WTC11 (cell line): ENCODE measurements at regions not wholly inside any gene's neighbourhood (a gene's known extent, or its start where the extent isn't known, plus 50 kb on each side); places are given as distances from the start of the nearest gene placed in this dataset.
"Not testable (repeated sequence)": the region's sequence is repeated elsewhere in the genome, so short reads cannot be mapped to it uniquely, and the experiment has no call there.

Experiments
- CREM ChIP-seq: sonication (generic); formaldehyde crosslinking; IDR thresholded peaks from 2 replicates; pipeline ENCODE4 v1.8.1; 2022; ENCODE audit warnings: mild to moderate bottlenecking, missing genetic modification reagents, moderate library complexity
- CTCF ChIP-seq: fragments of 200-600 bp; IDR thresholded peaks from 2 replicates; pipeline ENCODE4 v1.8.0; 2022; ENCODE audit warnings: antibody characterized with exemption
- FOXP4 ChIP-seq: sonication (generic); formaldehyde crosslinking; IDR thresholded peaks from 2 replicates; pipeline ENCODE4 v1.8.0; 2022; ENCODE audit warnings: mild to moderate bottlenecking, missing genetic modification reagents
- JAZF1 ChIP-seq: fragments of 250-450 bp; sonication (Bioruptor Pico); IDR thresholded peaks from 2 replicates; pipeline ENCODE4 v1.9.0; 2021; ENCODE audit warnings: moderate library complexity, mild to moderate bottlenecking, inconsistent platforms
- JUN ChIP-seq: sonication (generic); formaldehyde crosslinking; IDR thresholded peaks from 2 replicates; pipeline ENCODE4 v1.8.0; 2023; ENCODE audit warnings: mild to moderate bottlenecking, missing genetic modification reagents
- KAT7 ChIP-seq: sonication (generic); formaldehyde crosslinking; IDR thresholded peaks from 2 replicates; pipeline ENCODE4 v1.8.1; 2023; ENCODE audit warnings: missing genetic modification reagents, mild to moderate bottlenecking, borderline replicate concordance
- NFYB ChIP-seq: sonication (generic); formaldehyde crosslinking; conservative IDR thresholded peaks from 2 replicates; pipeline ENCODE4 v1.8.0; 2022; ENCODE audit warnings: low read depth, missing genetic modification reagents
- NR1H2 ChIP-seq: sonication (generic); formaldehyde crosslinking; IDR thresholded peaks from 2 replicates; pipeline ENCODE4 v1.9.0; 2021; ENCODE audit warnings: mild to moderate bottlenecking, moderate library complexity, missing genetic modification reagents
- SP1 ChIP-seq: sonication (generic); formaldehyde crosslinking; conservative IDR thresholded peaks from 2 replicates; pipeline ENCODE4 v1.8.1; 2022; ENCODE audit warnings: missing genetic modification reagents
- TEAD4 ChIP-seq: sonication (generic); formaldehyde crosslinking; IDR thresholded peaks from 2 replicates; pipeline ENCODE4 v1.8.0; 2022; ENCODE audit warnings: mild to moderate bottlenecking, missing genetic modification reagents
- ZNF232 ChIP-seq: sonication (generic); formaldehyde crosslinking; IDR thresholded peaks from 2 replicates; pipeline ENCODE4 v1.8.0; 2022; ENCODE audit warnings: mild to moderate bottlenecking, missing genetic modification reagents
- TF ChIP-seq, protein P1 (sequence below): sonication (generic); formaldehyde crosslinking; IDR thresholded peaks from 2 replicates; pipeline ENCODE4 v1.8.1; 2023; ENCODE audit warnings: mild to moderate bottlenecking, moderate library complexity, missing genetic modification reagents
- TF ChIP-seq, protein P2 (sequence below): sonication (generic); formaldehyde crosslinking; conservative IDR thresholded peaks from 2 replicates; pipeline ENCODE4 v1.8.1; 2023; ENCODE audit warnings: mild to moderate bottlenecking, low read depth, missing genetic modification reagents, moderate library complexity

GRCh38 chr12:32022387-32022786 is 63.2 kb downstream of the RESF1 start:
- TF ChIP-seq CTCF; TEAD4 (CRISPR knock-in tag); NR1H2 (CRISPR knock-in tag); NFYB (CRISPR knock-in tag); KAT7 (CRISPR knock-in tag); CREM; JAZF1 (CRISPR knock-in tag); JUN (CRISPR knock-in tag); FOXP4 (CRISPR knock-in tag); ZNF232 (CRISPR knock-in tag): not testable (repeated sequence)
- 0 out of 2 replicates have a peak, but pooled peaks have one; percentile 42 for TF ChIP-seq SP1 (CRISPR knock-in tag)
- TF ChIP-seq, protein P1, sequence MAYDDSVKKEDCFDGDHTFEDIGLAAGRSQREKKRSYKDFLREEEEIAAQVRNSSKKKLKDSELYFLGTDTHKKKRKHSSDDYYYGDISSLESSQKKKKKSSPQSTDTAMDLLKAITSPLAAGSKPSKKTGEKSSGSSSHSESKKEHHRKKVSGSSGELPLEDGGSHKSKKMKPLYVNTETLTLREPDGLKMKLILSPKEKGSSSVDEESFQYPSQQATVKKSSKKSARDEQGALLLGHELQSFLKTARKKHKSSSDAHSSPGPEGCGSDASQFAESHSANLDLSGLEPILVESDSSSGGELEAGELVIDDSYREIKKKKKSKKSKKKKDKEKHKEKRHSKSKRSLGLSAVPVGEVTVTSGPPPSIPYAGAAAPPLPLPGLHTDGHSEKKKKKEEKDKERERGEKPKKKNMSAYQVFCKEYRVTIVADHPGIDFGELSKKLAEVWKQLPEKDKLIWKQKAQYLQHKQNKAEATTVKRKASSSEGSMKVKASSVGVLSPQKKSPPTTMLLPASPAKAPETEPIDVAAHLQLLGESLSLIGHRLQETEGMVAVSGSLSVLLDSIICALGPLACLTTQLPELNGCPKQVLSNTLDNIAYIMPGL (CRISPR knock-in tag): not testable (repeated sequence)
- TF ChIP-seq, protein P2, sequence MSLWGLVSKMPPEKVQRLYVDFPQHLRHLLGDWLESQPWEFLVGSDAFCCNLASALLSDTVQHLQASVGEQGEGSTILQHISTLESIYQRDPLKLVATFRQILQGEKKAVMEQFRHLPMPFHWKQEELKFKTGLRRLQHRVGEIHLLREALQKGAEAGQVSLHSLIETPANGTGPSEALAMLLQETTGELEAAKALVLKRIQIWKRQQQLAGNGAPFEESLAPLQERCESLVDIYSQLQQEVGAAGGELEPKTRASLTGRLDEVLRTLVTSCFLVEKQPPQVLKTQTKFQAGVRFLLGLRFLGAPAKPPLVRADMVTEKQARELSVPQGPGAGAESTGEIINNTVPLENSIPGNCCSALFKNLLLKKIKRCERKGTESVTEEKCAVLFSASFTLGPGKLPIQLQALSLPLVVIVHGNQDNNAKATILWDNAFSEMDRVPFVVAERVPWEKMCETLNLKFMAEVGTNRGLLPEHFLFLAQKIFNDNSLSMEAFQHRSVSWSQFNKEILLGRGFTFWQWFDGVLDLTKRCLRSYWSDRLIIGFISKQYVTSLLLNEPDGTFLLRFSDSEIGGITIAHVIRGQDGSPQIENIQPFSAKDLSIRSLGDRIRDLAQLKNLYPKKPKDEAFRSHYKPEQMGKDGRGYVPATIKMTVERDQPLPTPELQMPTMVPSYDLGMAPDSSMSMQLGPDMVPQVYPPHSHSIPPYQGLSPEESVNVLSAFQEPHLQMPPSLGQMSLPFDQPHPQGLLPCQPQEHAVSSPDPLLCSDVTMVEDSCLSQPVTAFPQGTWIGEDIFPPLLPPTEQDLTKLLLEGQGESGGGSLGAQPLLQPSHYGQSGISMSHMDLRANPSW (CRISPR knock-in tag): not testable (repeated sequence)
